HCT116 (cell line): ENCODE measurements at regions not wholly inside any gene's neighbourhood (a gene's known extent, or its start where the extent isn't known, plus 50 kb on each side); places are given as distances from the start of the nearest gene placed in this dataset.

Experiments
- ATAC-seq: fragments of 200-7000 bp; cut with Tn5 transposase; 2 replicates; pipeline ENCODE4 v1.9.1; 2020; ENCODE audit warnings: mild to moderate bottlenecking, moderate library complexity
- BruUV-seq: library from RNA; stranded (reverse); fragments of 400-500 nt; replicated peaks from 2 replicates; lab custom pipeline; 2021; lab: Mats Ljungman, UMichigan
- CTCF ChIA-PET: fragments of 300-600 bp; sonication (Branson Sonifier 250); formaldehyde crosslinking; loops from one replicate; lab custom pipeline; 2021; ENCODE audit warnings: antibody characterized with exemption; lab: Charles Lee
- POLR2A ChIA-PET: fragments of 300-600, 350-600 bp; sonication (Branson Sonifier 250); formaldehyde crosslinking; loops from one replicate; lab custom pipeline; 2021; ENCODE audit warnings: antibody characterized with exemption; lab: Charles Lee
- RAD21 ChIA-PET, 2 experiments: fragments of 300-600 bp; sonication (Branson Sonifier 250); formaldehyde crosslinking; loops; one replicate each; lab custom pipeline; 2023; ENCODE audit warnings: low total read pairs in 2 of 2; ENCODE audit not compliant: uncharacterized antibody in 2 of 2, unreplicated experiment in 2 of 2, low non-redundant PET in 1 of 2; lab: Charles Lee
- DNase-seq: peaks from one replicate; pipeline ENCODE4 v3.0.0-alpha.2; 2010; ENCODE audit warnings: low read depth, low spot score
- H2AFZ ChIP-seq: fragments of 200-600 bp; shearing (Covaris generic), sonication (generic); 2 replicates; pipeline ENCODE4 v1.6.1; 2017; ENCODE audit warnings: low read depth, mixed run types, mixed read lengths, antibody characterized with exemption, low read length; ENCODE audit not compliant: poor library complexity, severe bottlenecking
- H3K27ac ChIP-seq: 2 replicates; pipeline ENCODE4 v1.5.1; 2012; ENCODE audit warnings: low read depth, low read length
- H3K27me3 ChIP-seq: fragments of 200-600 bp; sonication (generic); 2 replicates; pipeline ENCODE4 v1.6.1; 2016; ENCODE audit warnings: mixed run types, low read length, mixed read lengths; ENCODE audit not compliant: insufficient read depth
- H3K36me3 ChIP-seq, 2 experiments: fragments of 200-500 bp in 1 of 2; fragments of 200-600 bp in 1 of 2; sonication (Bioruptor generic) in 1 of 2; sonication (generic) in 1 of 2; 2 replicates each; pipeline versions ENCODE4 v1.5.1 to v1.6.1; 2014 to 2016; ENCODE audit warnings: low read length in 2 of 2, inconsistent platforms in 1 of 2, mixed read lengths in 1 of 2, mixed run types in 1 of 2; ENCODE audit not compliant: insufficient read depth in 2 of 2, control insufficient read depth in 1 of 2
- H3K4me1 ChIP-seq, 2 experiments: fragments of 200-600 bp in 1 of 2; sonication (generic) in 1 of 2; 2 replicates each; pipeline versions ENCODE4 v1.5.1 to v1.6.1; 2012 to 2017; ENCODE audit warnings: low read length in 2 of 2, inconsistent platforms in 1 of 2, mild to moderate bottlenecking in 1 of 2, mixed read lengths in 1 of 2, mixed run types in 1 of 2, moderate library complexity in 1 of 2; ENCODE audit not compliant: insufficient read depth in 2 of 2, control insufficient read depth in 1 of 2
- H3K4me2 ChIP-seq: fragments of 200-600 bp; sonication (generic); 2 replicates; pipeline ENCODE4 v1.6.1; 2017; ENCODE audit warnings: mixed run types, low read length, mixed read lengths
- H3K4me3 ChIP-seq, 2 experiments: fragments of 200-600 bp in 1 of 2; sonication (generic) in 1 of 2; replicated peaks in 1 of 2; 2 replicates each; pipeline ENCODE4 v1.5.1; 2011 to 2016; ENCODE audit warnings: low read length in 2 of 2, control low read depth in 1 of 2, low read depth in 1 of 2, mild to moderate bottlenecking in 1 of 2, mixed read lengths in 1 of 2, mixed run types in 1 of 2
- H3K79me2 ChIP-seq: fragments of 200-600 bp; sonication (generic); 2 replicates; pipeline ENCODE4 v1.6.1; 2017; ENCODE audit warnings: mild to moderate bottlenecking, mixed run types, low read length, moderate library complexity, mixed read lengths; ENCODE audit not compliant: insufficient read depth
- H3K9ac ChIP-seq: fragments of 200-600 bp; sonication (generic); 2 replicates; pipeline ENCODE4 v1.6.1; 2016; ENCODE audit warnings: low read length, mixed read lengths
- H3K9me2 ChIP-seq: fragments of 200-600 bp; sonication (generic), shearing (Covaris generic); 2 replicates; pipeline ENCODE4 v1.6.1; 2017; ENCODE audit warnings: mixed run types, mild to moderate bottlenecking, moderate library complexity; ENCODE audit not compliant: insufficient read depth
- H3K9me3 ChIP-seq, 2 experiments: fragments of 200-500 bp in 1 of 2; fragments of 200-600 bp in 1 of 2; sonication (Bioruptor generic) in 1 of 2; sonication (generic) in 1 of 2; 2 replicates each; pipeline ENCODE4 v1.6.1; 2014 to 2017; ENCODE audit warnings: low read length in 2 of 2, mixed read lengths in 2 of 2, inconsistent platforms in 1 of 2, low read depth in 1 of 2, mild to moderate bottlenecking in 1 of 2, mixed run types in 1 of 2, moderate library complexity in 1 of 2; ENCODE audit not compliant: control insufficient read depth in 1 of 2, insufficient read depth in 1 of 2
- H4K20me1 ChIP-seq: fragments of 200-600 bp; sonication (generic), shearing (Covaris generic); 2 replicates; pipeline ENCODE4 v1.6.1; 2017; ENCODE audit warnings: mixed run types, mild to moderate bottlenecking, moderate library complexity; ENCODE audit not compliant: insufficient read depth
- CTCF ChIP-seq, 3 experiments: fragments of 200-600 bp in 1 of 3; sonication (generic) in 1 of 3; IDR thresholded peaks in 2 of 3; conservative IDR thresholded peaks in 1 of 3; 2 replicates each; pipeline ENCODE4 v1.5.1; 2012 to 2017; ENCODE audit warnings: low read depth in 2 of 3, low read length in 2 of 3, antibody characterized with exemption in 1 of 3, borderline replicate concordance in 1 of 3, control low read depth in 1 of 3, mild to moderate bottlenecking in 1 of 3, mixed read lengths in 1 of 3, mixed run types in 1 of 3, moderate library complexity in 1 of 3; ENCODE audit not compliant: insufficient read depth in 1 of 3
- REST ChIP-seq: IDR thresholded peaks from 2 replicates; pipeline ENCODE4 v1.6.1; 2012; ENCODE audit warnings: low read depth
- SP1 ChIP-seq: IDR thresholded peaks from 2 replicates; pipeline ENCODE4 v1.6.1; 2012; ENCODE audit warnings: low read depth
- intact Hi-C: fragments of 100-400 bp; cut with micrococcal nuclease; formaldehyde crosslinking; loops from 2 replicates; pipeline ENCODE4 v1.10.0; 2022

DNA sequence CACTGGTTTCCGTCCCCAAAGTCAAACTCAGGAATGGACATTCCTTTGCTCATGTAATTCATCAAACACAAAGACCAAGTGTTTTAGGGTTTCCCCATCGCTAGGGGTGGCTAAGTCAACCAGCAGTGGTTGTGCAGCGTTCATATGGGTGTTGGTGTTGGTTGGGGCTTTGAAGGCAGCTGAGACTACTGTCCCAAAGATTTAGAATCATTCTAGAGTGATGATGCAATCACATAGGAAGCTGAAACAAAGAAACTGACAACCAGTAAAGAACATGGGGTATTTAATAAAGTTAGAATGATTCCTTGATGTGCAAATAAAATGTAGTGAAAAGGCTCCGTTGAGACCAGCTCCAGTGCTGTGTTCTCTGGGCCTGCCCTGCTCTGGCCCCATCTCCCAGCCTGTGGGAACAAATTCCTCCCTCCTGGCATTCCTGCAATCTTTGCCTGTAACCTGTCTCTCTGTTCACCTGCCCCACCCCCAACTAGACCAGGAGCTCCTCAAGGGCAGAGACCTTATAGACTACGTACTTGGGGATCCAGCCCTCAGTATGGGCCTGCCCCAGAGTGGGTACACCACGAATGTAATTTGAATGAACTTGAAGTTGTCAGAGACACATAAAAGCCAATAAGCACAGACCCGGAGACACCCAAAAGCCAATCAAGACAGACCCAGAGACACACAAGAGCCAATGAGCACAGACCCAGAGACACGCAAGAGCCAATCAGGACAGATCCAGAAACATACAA is 191.7 kb upstream of the TWIST2 start:
- DNase-seq = no peak
- Histone ChIP-seq H3K79me2 (no peaks in the 10 kb centered on the region), H4K20me1 (no peaks in the 10 kb centered on the region), H3K36me3 (no peaks in the 10 kb centered on the region)
- no peak for TF ChIP-seq CTCF (IDR thresholded peaks at IDR 0.05 in 2 of 3, conservative IDR thresholded peaks at IDR 0.05 in 1 of 3; ENCODE audit: borderline replicate concordance in 1 of 3, insufficient read depth in 1 of 3, low read depth in 2 of 3, low read length in 2 of 3)
- no peak for TF ChIP-seq SP1
- TF ChIP-seq REST = no peak
- TF ChIP-seq, all 23 proteins: peak for 0
- Histone ChIP-seq H2AFZ (no peak overlapping the region), H3K4me3 (no peak overlapping the region), H3K4me2 (no peak overlapping the region), H3K9ac (no peak overlapping the region), H3K9me3 (peaks cover 0 to under 1% of the 10 kb centered on the region in 2 experiments; a peak in 1 of 4 replicates), H3K27ac (no peak overlapping the region), H3K9me2 (no peaks in the 10 kb centered on the region), H3K27me3 (no peaks in the 10 kb centered on the region), H3K4me1 (no peaks in the 10 kb centered on the region)
- CTCF ChIA-PET = no interaction called here
- ATAC-seq = peak; percentile 36; the same call in 1 of the 2 replicates
- BruUV-seq = no TSS peak
- RAD21 ChIA-PET = no interaction called here
- POLR2A ChIA-PET = no interaction called here
- intact Hi-C loops = no loop called here
